HL-60 (cell line): ENCODE measurements at regions not wholly inside any gene's neighbourhood (a gene's known extent, or its start where the extent isn't known, plus 50 kb on each side); places are given as distances from the start of the nearest gene placed in this dataset.
"Not testable (repeated sequence)": the region's sequence is repeated elsewhere in the genome, so short reads cannot be mapped to it uniquely, and the experiment has no call there.

Experiments used
- DNase-seq, 2 experiments: peaks; one replicate each; pipeline ENCODE4 v3.0.0-alpha.2; 2010 to 2020; ENCODE audit warnings: low read depth in 1 of 2, low spot score in 1 of 2
- H3K27ac ChIP-seq: fragments of 250-450 bp; sonication (Bioruptor Pico); replicated peaks from 2 replicates; pipeline ENCODE4 v1.5.1; 2020; ENCODE audit warnings: mild to moderate bottlenecking, moderate library complexity
- H3K27me3 ChIP-seq: fragments of 250-450 bp; sonication (Bioruptor Pico); 2 replicates; pipeline ENCODE4 v1.5.1; 2021; ENCODE audit warnings: mild to moderate bottlenecking, moderate library complexity; ENCODE audit not compliant: insufficient read depth, poor library complexity, severe bottlenecking
- H3K4me3 ChIP-seq: replicated peaks from 2 replicates; pipeline ENCODE4 v1.5.1; 2011; ENCODE audit warnings: mild to moderate bottlenecking, control low read depth, low read length; ENCODE audit not compliant: insufficient read depth
- GABPA ChIP-seq: IDR thresholded peaks from 2 replicates; pipeline ENCODE4 v1.6.1; 2012; ENCODE audit warnings: low read depth
- POLR2AphosphoS5 ChIP-seq: IDR thresholded peaks from 2 replicates; pipeline ENCODE4 v1.6.1; 2012; ENCODE audit warnings: low read depth
- SPI1 ChIP-seq: IDR thresholded peaks from 2 replicates; pipeline ENCODE4 v1.6.1; 2012; ENCODE audit warnings: low read depth, mild to moderate bottlenecking, borderline replicate concordance
- TF ChIP-seq, protein P1 (sequence below): IDR thresholded peaks from 2 replicates; pipeline ENCODE4 v1.6.1; 2012; ENCODE audit warnings: low read depth; ENCODE audit not compliant: insufficient replicate concordance
- TF ChIP-seq, protein P2 (sequence below): IDR thresholded peaks from one replicate; pipeline ENCODE4 v1.5.1; 2011; ENCODE audit warnings: low read length, control low read depth, inconsistent platforms; ENCODE audit not compliant: insufficient read depth

DNA sequence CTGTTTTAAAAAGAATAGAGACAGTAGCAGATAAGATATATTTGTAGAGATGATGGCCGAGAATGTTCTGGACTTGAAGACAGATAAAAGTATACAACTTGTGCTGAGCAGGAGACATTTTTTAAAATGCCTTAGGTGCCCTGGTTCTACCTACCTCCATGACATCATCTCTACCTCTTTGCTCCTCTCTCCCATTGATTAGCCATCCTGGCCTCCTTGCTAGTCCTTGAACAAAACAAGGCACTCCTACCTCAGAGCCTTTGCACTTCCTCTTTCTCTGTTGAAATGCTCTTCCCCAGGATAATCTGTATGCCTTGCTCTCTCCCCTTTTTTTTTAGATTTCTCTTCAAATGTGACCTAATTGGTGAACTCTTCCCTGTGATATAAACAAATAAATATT is 92.6 kb upstream of the MAGI3 start:
- Histone ChIP-seq H3K4me3 (no peak overlapping the region), H3K27ac (no peak overlapping the region), H3K27me3 (no peaks in the 10 kb centered on the region)
- peak; percentile 81 for TF ChIP-seq SPI1
- TF ChIP-seq GABPA, result no peak
- no peak for DNase-seq

DNA sequence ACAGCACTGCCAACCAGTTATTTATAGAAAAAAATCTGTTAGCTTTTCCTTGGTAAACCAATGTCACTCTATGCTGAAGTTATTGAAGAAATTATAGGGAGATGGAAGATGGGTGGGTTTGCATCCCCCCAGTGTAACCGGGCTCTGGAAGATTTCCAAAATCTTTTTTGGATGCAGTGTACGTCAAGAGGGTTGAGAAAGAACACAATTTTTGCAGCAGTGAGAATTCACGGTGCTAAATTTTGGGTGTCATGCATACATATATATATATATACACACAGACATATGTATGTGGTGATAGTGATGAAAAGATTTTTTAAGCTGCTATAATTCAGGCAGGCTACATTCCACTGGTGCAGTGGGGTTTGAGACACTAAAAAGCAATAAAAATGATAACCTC is 91.4 kb upstream of the MAGI3 start:
- H3K27me3 ChIP-seq, result no peaks in the 10 kb centered on the region
- TF ChIP-seq, protein P1, sequence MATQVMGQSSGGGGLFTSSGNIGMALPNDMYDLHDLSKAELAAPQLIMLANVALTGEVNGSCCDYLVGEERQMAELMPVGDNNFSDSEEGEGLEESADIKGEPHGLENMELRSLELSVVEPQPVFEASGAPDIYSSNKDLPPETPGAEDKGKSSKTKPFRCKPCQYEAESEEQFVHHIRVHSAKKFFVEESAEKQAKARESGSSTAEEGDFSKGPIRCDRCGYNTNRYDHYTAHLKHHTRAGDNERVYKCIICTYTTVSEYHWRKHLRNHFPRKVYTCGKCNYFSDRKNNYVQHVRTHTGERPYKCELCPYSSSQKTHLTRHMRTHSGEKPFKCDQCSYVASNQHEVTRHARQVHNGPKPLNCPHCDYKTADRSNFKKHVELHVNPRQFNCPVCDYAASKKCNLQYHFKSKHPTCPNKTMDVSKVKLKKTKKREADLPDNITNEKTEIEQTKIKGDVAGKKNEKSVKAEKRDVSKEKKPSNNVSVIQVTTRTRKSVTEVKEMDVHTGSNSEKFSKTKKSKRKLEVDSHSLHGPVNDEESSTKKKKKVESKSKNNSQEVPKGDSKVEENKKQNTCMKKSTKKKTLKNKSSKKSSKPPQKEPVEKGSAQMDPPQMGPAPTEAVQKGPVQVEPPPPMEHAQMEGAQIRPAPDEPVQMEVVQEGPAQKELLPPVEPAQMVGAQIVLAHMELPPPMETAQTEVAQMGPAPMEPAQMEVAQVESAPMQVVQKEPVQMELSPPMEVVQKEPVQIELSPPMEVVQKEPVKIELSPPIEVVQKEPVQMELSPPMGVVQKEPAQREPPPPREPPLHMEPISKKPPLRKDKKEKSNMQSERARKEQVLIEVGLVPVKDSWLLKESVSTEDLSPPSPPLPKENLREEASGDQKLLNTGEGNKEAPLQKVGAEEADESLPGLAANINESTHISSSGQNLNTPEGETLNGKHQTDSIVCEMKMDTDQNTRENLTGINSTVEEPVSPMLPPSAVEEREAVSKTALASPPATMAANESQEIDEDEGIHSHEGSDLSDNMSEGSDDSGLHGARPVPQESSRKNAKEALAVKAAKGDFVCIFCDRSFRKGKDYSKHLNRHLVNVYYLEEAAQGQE, result no peak
- TF ChIP-seq SPI1, result no peak
- TF ChIP-seq, protein P2, sequence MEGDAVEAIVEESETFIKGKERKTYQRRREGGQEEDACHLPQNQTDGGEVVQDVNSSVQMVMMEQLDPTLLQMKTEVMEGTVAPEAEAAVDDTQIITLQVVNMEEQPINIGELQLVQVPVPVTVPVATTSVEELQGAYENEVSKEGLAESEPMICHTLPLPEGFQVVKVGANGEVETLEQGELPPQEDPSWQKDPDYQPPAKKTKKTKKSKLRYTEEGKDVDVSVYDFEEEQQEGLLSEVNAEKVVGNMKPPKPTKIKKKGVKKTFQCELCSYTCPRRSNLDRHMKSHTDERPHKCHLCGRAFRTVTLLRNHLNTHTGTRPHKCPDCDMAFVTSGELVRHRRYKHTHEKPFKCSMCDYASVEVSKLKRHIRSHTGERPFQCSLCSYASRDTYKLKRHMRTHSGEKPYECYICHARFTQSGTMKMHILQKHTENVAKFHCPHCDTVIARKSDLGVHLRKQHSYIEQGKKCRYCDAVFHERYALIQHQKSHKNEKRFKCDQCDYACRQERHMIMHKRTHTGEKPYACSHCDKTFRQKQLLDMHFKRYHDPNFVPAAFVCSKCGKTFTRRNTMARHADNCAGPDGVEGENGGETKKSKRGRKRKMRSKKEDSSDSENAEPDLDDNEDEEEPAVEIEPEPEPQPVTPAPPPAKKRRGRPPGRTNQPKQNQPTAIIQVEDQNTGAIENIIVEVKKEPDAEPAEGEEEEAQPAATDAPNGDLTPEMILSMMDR, result no peak
- TF ChIP-seq POLR2AphosphoS5, result no peak
- no peak for TF ChIP-seq GABPA

DNA sequence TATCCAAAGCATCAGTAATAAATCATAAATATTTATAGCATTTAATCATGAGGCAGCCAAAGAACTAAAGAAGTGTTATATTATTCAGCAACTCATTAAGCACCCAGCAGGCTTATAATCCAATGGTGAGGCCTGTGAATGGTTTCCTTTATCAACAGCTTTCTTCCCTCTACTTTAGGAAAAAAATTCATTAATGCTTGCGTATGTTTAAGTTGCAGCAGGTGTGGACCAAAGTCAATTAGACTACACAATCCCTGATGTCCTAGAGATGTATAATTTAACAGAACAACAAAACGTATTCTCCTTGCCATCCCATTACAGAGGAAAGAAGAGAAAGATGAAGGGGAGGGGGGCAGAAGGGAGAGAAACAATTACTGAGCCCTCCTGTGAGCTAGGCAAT is 87.7 kb upstream of the MAGI3 start:
- no peak for DNase-seq
- TF ChIP-seq, protein P2, result no peak
- TF ChIP-seq POLR2AphosphoS5 (no peak), GABPA (no peak), SPI1 (no peak)
- TF ChIP-seq, protein P1, result no peak
- Histone ChIP-seq H3K27me3 (no peaks in the 10 kb centered on the region), H3K4me3 (no peak overlapping the region), H3K27ac (no peak overlapping the region)

More for the DNA sequence above, 91.4 kb upstream of the MAGI3 start:
- H3K27ac ChIP-seq, result no peak overlapping the region
- no peak overlapping the region for H3K4me3 ChIP-seq
- DNase-seq, result no peak

DNA sequence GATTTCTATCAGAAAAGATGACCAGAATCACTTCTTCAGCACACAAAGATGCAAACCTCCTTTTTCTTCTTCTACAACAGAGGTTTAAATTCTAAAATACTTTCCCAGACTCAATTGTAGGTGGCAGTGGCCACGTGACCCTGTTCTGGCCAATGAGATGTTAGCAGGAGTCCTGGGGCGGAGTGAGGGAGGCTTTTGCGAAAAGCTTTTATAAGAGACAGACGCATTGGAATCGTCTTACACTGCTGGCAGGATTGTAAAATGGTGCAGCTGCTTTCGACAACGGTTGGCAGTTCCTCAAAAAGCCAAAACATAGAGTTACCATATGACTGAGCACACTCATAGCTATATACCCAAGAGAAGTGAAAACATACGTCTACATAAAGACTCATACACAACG is 87.0 kb upstream of the MAGI3 start:
- TF ChIP-seq SPI1 (no peak), POLR2AphosphoS5 (no peak), GABPA (no peak)
- TF ChIP-seq, protein P2, result no peak
- TF ChIP-seq, protein P1, result no peak
- H3K27me3 ChIP-seq, result no peaks in the 10 kb centered on the region
- H3K27ac ChIP-seq, result no peak overlapping the region
- no peak overlapping the region for H3K4me3 ChIP-seq
- no peak for DNase-seq

DNA sequence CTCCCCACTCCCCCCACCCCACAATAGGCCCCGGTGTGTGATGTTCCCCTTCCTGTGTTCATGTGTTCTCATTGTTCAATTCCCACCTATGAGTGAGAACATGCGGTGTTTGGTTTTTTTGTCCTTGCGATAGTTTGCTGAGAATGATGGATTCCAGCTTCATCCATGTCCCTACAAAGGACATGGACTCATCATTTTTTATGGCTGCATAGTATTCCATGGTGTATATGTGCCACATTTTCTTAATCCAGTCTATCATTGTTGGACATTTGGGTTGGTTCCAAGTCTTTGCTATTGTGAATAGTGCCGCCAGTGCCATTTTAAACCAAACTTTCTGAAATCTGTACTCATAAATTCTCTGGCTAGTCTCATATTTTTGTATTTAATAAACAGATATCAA is 85.3 kb upstream of the MAGI3 start:
- not testable (repeated sequence) for H3K27ac ChIP-seq, H3K27me3 ChIP-seq, H3K4me3 ChIP-seq, DNase-seq
